Activated CD4-positive, alpha-beta T cell treated with anti-CD3 and anti-CD28 coated beads, Interleukin-2, amount 10 ng/mL, durations not matched to agents 7 days and 5 days (primary cell): ENCODE measurements at regions not wholly inside any gene's neighbourhood (a gene's known extent, or its start where the extent isn't known, plus 50 kb on each side); places are given as distances from the start of the nearest gene placed in this dataset.

ENCODE experiments used
- CTCF ChIA-PET: fragments of 350-600 bp; sonication (Branson Sonifier 250); formaldehyde crosslinking; loops from one replicate; lab custom pipeline; 2021; ENCODE audit warnings: antibody characterized with exemption; lab: Charles Lee
- POLR2A ChIA-PET: fragments of 350-600 bp; sonication (Branson Sonifier 250); formaldehyde crosslinking; loops from one replicate; lab custom pipeline; 2021; ENCODE audit warnings: antibody characterized with exemption; lab: Charles Lee
- DNase-seq: peaks from one replicate; pipeline ENCODE4 v3.0.0-alpha.2; 2020
- H3K27ac Mint-ChIP-seq: one replicate; pipeline ENCODE4 v1.8.0; 2021; ENCODE audit warnings: mild to moderate bottlenecking, moderate library complexity, mixed read lengths
- H3K27me3 Mint-ChIP-seq: one replicate; pipeline ENCODE4 v1.8.0; 2021; ENCODE audit warnings: mixed read lengths
- H3K36me3 Mint-ChIP-seq: one replicate; pipeline ENCODE4 v1.8.0; 2021; ENCODE audit warnings: low read depth, mixed read lengths
- H3K4me1 Mint-ChIP-seq: one replicate; pipeline ENCODE4 v1.8.0; 2021; ENCODE audit warnings: mixed read lengths
- H3K4me3 Mint-ChIP-seq: one replicate; pipeline ENCODE4 v1.8.0; 2021; ENCODE audit warnings: mild to moderate bottlenecking, moderate library complexity, mixed read lengths
- H3K9me3 Mint-ChIP-seq: one replicate; pipeline ENCODE4 v1.8.0; 2021; ENCODE audit warnings: mixed read lengths

DNA sequence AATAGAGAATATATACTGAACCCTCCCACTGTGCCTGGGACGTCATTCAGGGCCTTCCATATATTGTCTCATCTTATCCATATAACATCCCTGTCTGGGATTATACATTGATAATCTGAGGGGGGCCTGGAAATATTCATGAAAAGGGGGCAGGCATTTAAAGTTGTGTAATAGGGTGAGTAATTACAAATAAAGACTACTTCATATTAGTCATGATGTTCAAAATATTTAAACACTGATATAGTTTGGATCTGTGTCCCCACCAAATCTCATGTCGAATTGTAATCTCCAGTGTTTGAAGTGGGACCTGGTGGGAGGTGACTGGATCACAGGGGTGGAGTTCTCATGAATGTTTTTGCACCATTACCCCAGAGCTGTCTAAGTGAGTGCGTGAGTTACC is 97.8 kb downstream of the AQP9 start:
- Mint-ChIP-seq H3K4me1 (no peaks in the 10 kb centered on the region), H3K27ac (no peak overlapping the region), H3K36me3 (no peaks in the 10 kb centered on the region), H3K9me3 (no peaks in the 10 kb centered on the region), H3K27me3 (peaks cover 7% of the 10 kb centered on the region), H3K4me3 (no peak overlapping the region)
- DNase-seq = no peak
- CTCF ChIA-PET = interaction anchor here (0.5 kb wide), 1 partner anchor 516 kb away, joined by 4 read pairs; no protein-coding TSS in a partner anchor
- POLR2A ChIA-PET = no interaction called here

DNA sequence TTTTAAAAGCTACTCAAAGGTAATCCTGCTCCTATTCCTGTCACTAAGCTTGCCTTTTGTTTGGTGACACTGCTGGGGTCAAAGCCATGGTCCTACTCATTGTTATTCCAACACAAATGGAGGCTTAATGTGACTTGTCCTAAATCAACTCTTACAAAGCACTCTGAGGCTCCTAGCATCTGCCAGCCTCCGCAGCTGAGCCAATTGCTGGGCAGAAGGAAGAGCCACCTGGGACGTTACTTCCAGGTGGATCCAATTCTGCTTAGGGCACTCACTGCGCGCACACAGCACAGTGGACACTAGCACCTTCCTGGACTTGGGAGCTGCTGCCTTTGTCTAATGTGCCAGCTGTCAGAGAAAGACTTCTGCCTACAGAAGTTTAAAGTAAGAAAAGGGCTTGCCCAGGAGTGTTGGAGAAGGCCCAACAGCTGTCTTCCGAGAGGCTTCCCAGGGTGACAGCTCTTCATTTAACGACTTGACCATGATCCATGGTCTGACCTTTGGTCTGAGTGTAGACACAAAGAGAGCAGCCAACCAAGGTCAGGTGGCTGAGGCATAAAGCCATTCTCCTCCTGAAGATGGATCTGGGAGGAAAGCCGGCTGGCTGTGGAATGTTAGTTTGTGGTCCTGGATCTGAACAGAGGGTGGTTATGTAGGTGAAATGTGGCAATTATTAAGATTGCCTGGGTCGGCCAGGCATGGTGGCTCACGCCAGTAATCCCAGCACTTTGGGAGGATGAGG is 102.2 kb downstream of the AQP9 start:
- Mint-ChIP-seq H3K27ac (no peak overlapping the region), H3K9me3 (no peaks in the 10 kb centered on the region), H3K36me3 (no peaks in the 10 kb centered on the region), H3K4me3 (no peak overlapping the region), H3K27me3 (peaks cover 5% of the 10 kb centered on the region), H3K4me1 (no peaks in the 10 kb centered on the region)
- POLR2A ChIA-PET = no interaction called here
- CTCF ChIA-PET = interaction anchor here (1.0 kb wide), 1 partner anchor 406 kb away, joined by 3 read pairs; no protein-coding TSS in a partner anchor
- no peak for DNase-seq

DNA sequence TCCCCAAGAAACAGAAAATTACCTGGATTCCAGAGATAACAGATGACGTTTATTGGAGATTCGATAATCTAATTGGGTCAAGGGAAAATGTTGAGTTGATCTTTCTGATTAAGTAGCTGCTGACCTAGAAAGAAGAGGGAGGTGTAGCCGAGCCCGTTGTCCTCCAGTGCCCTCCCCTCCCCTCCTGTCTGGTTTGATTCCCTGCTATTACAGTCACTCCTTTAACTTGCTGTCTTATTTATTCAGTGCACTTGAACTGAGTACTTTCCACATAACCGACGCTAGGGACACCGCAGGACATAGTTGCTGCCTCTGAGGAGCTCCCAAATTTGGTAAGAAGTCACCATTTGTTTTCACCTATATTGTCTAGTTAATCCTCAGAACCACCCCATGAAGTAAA is 103.7 kb downstream of the AQP9 start:
- ChIA-PET CTCF (no interaction called here), POLR2A (interaction anchor here (0.5 kb wide), 1 partner anchor 508 kb away, joined by 3 read pairs; no protein-coding TSS in a partner anchor)
- Mint-ChIP-seq H3K9me3 (no peaks in the 10 kb centered on the region), H3K27ac (no peak overlapping the region), H3K27me3 (peaks cover 5% of the 10 kb centered on the region), H3K4me1 (no peaks in the 10 kb centered on the region), H3K36me3 (no peaks in the 10 kb centered on the region), H3K4me3 (no peak overlapping the region)
- DNase-seq = no peak

DNA sequence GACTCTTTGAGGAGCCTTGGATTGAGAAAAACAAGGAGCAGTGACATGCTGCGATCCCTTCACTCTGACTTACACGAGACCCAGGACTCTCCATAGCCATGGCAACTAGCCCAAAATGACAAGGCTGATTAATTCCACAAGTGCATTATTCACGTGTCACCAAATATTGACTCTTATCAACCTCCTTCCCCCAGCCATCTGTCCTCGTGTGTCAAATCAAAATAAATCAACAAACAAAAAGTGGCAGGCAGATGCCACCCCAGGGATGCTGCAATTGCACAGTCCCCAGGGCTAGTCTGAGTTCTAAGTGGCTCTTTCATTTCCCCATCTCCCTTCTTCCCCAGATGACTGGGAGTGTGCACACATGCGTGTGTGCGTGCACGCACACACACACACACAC is 104.9 kb downstream of the AQP9 start:
- Mint-ChIP-seq H3K4me1 (no peaks in the 10 kb centered on the region), H3K27me3 (peaks cover 5% of the 10 kb centered on the region), H3K36me3 (no peaks in the 10 kb centered on the region), H3K4me3 (no peak overlapping the region), H3K9me3 (no peaks in the 10 kb centered on the region), H3K27ac (no peak overlapping the region)
- ChIA-PET CTCF (no interaction called here), POLR2A (no interaction called here)
- DNase-seq = no peak

DNA sequence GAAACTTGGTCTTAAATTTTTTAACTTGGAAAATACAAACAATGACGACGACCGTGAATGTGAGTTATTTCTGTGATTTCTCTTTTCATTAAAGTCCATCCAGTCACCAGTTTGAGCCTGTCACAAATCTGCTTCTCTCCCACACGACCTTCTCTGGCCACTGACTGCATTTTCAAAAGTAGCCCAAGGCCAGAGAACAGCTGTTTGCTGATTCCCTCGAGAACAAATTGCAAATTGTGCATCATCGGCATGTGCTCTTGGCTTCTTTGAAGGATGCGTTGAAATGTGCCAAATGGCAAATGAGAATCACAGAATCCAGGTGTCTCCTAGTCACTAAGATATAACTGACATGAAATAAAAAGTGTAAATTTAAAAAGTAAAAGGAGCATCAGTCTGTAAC is 106.4 kb downstream of the AQP9 start:
- CTCF ChIA-PET = interaction anchor here (1.0 to 1.3 kb wide), 3 partner anchors 11 to 25 kb away, joined by 3 to 5 read pairs (median 3); no protein-coding TSS in a partner anchor
- POLR2A ChIA-PET = no interaction called here
- no peak overlapping the region for H3K27ac Mint-ChIP-seq

DNA sequence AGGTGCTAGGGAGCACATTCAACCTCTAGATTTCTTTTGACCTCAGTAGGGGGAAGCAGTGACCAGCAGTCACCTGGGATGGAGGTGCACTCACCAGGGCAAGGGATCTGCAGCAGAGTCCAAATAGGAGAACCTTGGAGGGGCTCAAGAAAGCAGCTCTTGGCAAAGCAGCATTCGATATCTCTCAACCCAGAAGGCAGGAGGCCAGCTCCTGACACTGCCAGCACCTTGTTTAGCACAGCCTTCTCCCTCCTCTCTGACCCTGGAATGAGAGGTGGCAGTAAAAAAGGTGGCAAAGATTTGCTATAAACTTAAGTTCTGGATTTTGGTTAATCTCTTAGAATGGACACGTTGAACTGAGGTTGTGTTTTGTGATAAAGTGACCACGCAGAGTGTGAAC is 107.9 kb downstream of the AQP9 start:
- no peak overlapping the region for H3K4me3 Mint-ChIP-seq
- ChIA-PET CTCF (interaction anchor here (1.2 kb wide), 1 partner anchor 10 kb away, joined by 4 read pairs; no protein-coding TSS in a partner anchor), POLR2A (no interaction called here)
- peaks cover 17% of the 10 kb centered on the region for H3K4me1 Mint-ChIP-seq
- DNase-seq = no peak
- peaks cover 5% of the 10 kb centered on the region for H3K27me3 Mint-ChIP-seq
- peaks cover 1% of the 10 kb centered on the region for H3K36me3 Mint-ChIP-seq
- H3K27ac Mint-ChIP-seq = no peak overlapping the region
- no peaks in the 10 kb centered on the region for H3K9me3 Mint-ChIP-seq

More for the DNA sequence above, 106.4 kb downstream of the AQP9 start:
- Mint-ChIP-seq H3K9me3 (no peaks in the 10 kb centered on the region), H3K4me1 (peaks cover 3% of the 10 kb centered on the region), H3K4me3 (no peak overlapping the region), H3K36me3 (no peaks in the 10 kb centered on the region), H3K27me3 (peaks cover 5% of the 10 kb centered on the region)
- no peak for DNase-seq

DNA sequence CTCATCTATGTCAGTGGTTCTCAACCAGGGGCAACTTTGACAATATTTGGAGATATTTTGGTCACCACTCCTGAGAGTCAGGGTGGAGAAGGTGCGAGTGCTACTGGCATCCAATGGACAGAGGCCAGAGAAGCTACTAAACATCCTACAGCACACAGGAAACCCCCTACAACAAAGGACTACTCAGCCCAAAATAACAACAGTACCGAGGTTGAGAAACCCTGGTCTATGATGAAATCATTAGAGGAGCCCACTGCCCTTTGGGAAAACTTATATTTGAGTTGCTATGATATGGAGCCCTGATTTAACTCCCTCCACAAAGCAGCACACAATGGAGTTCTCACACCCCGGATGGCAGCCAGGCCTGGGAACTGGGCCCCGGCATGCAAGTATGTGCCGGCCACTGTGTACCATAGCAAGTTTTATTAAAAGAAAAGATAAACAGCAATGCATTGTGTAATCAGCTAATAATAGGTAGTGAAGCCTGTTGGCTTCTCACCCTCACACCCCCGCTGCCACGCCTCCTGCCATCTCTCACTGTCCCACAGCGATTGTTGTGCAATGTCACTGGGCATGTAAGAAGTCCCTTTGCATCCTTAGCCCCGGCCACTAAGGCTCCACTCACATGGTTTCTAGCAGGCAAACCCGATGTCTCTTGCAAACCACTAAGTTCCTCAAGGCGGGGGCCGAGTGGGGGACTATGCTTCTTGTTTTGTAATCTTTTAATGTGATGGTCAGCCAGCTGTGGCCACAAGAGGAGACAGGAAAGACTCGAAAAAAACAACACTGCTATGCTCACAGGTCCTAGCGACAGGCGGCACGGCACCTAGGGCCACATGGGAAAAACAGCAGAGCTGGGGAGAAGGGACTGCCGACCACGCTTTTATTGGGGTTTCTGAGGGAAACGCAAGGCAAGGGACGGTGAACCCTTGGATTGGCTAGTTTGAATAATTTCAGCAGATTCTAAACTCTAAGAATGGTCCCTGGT is 110.0 kb downstream of the AQP9 start:
- Mint-ChIP-seq H3K4me1 (peaks cover 17% of the 10 kb centered on the region), H3K27me3 (no peaks in the 10 kb centered on the region), H3K9me3 (no peaks in the 10 kb centered on the region), H3K27ac (no peak overlapping the region), H3K36me3 (peaks cover 1% of the 10 kb centered on the region), H3K4me3 (no peak overlapping the region)
- no peak for DNase-seq
- ChIA-PET POLR2A (no interaction called here), CTCF (interaction anchor here (1.0 kb wide), 1 partner anchor 21 kb away, joined by 3 read pairs; no protein-coding TSS in a partner anchor)

DNA sequence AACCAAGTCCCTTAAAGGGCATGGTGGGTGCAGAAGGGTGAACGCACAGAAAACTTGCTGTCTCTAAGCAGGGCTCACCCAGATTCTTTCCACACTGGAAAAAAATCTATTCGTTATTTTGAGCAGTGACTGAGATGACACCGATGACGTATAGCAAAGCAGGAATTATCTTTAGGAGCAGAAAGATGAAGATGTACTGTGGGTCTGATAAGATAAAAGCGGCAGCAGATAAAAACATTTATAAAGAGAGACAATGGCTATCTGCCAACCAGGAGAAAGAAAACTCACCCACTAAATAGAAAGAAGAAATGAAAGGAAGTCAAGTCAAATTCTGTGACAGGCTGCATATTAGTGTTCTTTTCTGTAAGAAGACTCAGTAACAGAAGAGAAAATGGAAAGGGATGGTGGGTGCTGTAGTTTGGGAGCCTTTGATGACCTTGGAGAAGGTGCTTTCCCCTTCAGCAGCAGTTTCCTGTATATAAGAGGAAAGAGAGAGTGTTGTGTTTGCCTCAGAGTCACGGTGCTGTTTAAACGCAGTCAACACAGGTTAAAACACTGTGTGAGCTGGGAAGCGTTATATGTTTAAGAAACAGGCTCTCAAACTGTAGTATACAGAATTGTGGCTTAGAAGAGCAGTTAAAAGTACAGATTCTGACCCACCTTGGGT is 111.6 kb downstream of the AQP9 start:
- ChIA-PET POLR2A (no interaction called here), CTCF (no interaction called here)
- Mint-ChIP-seq H3K27me3 (peaks cover 2% of the 10 kb centered on the region), H3K4me3 (peak overlapping the region; percentile 41), H3K27ac (peak overlapping the region; percentile 80), H3K4me1 (peaks cover 17% of the 10 kb centered on the region), H3K9me3 (no peaks in the 10 kb centered on the region), H3K36me3 (peaks cover 1% of the 10 kb centered on the region)
- peak; percentile 41 for DNase-seq

DNA sequence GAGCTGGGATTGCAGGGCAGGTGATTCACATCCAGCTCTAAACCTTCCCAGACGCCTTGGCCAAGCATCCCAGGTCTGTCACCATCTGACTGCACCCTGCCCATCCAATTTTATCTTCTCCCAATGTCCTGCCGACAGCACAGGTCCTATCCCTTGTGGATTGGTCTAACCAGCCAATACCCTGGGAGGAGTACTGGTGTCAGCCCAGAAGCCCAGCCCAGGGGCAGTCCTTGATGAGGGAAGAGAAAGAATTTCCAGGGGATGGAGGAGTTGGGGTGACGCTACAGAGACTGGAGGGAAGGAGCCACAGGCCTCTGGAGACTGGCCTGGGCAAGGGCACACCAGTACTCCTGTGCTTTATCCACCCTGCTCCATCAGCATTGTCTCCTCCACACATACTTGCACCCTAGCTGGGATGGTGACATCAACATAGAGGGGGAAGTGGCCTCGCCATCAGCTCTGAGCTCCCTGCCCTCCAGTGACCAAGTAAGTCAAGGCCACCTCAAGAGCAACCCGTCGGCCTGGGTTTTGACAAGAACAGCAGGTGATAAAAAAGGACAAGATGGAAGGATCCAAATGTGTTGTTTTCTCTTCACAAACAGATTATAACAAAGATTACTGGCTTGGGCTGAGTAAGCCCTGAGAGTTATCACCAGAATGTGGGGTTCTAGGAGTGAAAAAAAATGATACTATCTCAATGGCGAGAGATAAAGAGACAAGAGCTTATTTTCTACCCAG is 114.6 kb downstream of the AQP9 start:
- Mint-ChIP-seq H3K9me3 (no peaks in the 10 kb centered on the region), H3K4me3 (no peak overlapping the region), H3K4me1 (peaks cover 17% of the 10 kb centered on the region), H3K36me3 (peaks cover 1% of the 10 kb centered on the region), H3K27me3 (peaks cover 6% of the 10 kb centered on the region), H3K27ac (no peak overlapping the region)
- POLR2A ChIA-PET = interaction anchor here (0.6 kb wide), 1 partner anchor 18 kb away, joined by 11 read pairs; no protein-coding TSS in a partner anchor
- CTCF ChIA-PET = interaction anchor here (0.5 to 1.7 kb wide), 3 partner anchors 9 to 491 kb away, joined by 3 to 6 read pairs (median 3); no protein-coding TSS in a partner anchor
- no peak for DNase-seq

DNA sequence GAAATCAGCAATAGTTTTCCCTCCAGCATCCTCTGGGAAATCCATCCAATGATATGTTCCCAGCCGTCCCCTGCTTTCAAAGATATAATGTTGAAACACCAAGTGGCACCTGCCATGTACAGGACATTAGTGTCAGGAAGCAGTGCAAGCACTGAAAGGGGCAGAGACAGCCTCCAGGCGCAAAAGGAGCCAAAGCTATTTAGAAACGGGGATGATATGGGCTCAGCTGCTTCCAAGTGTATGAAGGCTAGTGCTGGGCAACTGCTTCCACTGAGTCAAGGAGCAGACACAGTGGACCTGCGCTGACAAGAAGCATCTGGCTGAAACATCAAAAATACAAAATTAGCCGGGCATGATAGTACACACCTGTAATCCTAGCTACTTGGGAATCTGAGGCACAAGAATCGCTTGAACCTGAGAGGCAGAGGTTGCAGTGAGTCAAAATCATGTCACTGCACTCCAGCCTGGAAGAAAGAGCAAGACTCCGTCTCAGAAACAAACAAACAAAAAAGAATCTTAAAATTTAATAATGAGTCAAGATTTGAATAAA is 119.7 kb downstream of the AQP9 start:
- no peak overlapping the region for H3K27ac Mint-ChIP-seq
- DNase-seq = no peak
- CTCF ChIA-PET = interaction anchor here (1.1 kb wide), 2 partner anchors 17 to 36 kb away, joined by 3 read pairs; no protein-coding TSS in a partner anchor
- no peaks in the 10 kb centered on the region for H3K36me3 Mint-ChIP-seq
- peaks cover 8% of the 10 kb centered on the region for H3K27me3 Mint-ChIP-seq
- POLR2A ChIA-PET = no interaction called here
- no peaks in the 10 kb centered on the region for H3K4me1 Mint-ChIP-seq
- H3K9me3 Mint-ChIP-seq = no peaks in the 10 kb centered on the region
- H3K4me3 Mint-ChIP-seq = no peak overlapping the region

DNA sequence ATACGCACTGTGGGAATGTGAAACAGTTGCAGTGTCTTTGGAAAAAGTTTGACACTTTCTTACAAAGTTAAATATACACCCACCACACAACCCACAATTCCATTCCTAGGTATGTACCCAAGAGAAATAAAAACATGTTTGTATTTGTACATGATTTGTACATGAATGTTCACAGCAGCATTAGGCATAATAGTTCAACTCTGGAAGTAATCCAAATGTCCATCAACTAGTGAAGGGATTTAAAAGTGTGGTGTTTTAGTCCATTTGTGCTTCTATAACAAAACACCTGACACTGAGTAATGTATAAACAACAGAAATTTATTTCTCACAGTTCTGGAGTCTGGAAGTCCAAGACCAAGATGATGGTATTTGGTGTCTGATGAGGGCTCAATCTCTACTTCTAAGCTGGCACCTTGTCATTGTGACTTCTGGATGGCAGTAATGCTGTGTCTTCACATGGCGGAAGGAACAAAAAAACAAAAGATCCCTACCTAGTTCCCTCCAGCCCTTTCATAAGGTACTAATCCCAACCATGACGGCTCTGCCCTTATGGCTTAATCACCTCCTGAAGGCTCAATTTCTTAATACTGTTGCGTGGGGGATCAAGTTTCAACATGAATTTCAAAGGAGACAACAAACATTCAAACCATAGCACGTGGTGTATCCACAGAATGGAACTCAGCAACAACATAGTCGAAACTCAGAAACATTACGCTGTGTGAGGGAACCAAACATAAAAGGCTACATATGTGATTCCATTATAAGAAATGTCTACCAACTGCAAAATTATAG is 120.5 kb downstream of the AQP9 start:
- CTCF ChIA-PET = no interaction called here
- peaks cover 8% of the 10 kb centered on the region for H3K27me3 Mint-ChIP-seq
- H3K9me3 Mint-ChIP-seq = no peaks in the 10 kb centered on the region
- POLR2A ChIA-PET = no interaction called here
- H3K4me1 Mint-ChIP-seq = no peaks in the 10 kb centered on the region
- no peak overlapping the region for H3K27ac Mint-ChIP-seq
- H3K36me3 Mint-ChIP-seq = no peaks in the 10 kb centered on the region
- DNase-seq = no peak
- no peak overlapping the region for H3K4me3 Mint-ChIP-seq
